ENCODE measurements at regions not wholly inside any gene's neighbourhood (a gene's known extent, or its start where the extent isn't known, plus 50 kb on each side); places are given as distances from the start of the nearest gene placed in this dataset.
"Not testable (repeated sequence)": the region's sequence is repeated elsewhere in the genome, so short reads cannot be mapped to it uniquely, and the experiment has no call there.

- DNase-seq (ENCODE audit: low read depth in 4 of 4, low spot score in 3 of 4), result no peak
Observed at GRCh38 chr1:68653882-68654281, 157.0 kb upstream of the DEPDC1 start.

- DNase-seq (ENCODE audit: low read depth in 4 of 4, low spot score in 3 of 4), result no peak
Observed at GRCh38 chr1:68673771-68674170, 176.9 kb upstream of the DEPDC1 start.

GRCh38 chr1:68675336-68675735 lies 178.5 kb upstream of the DEPDC1 start:
- no peak for DNase-seq (ENCODE audit: low read depth in 4 of 4, low spot score in 3 of 4)

- no peak for DNase-seq (ENCODE audit: low read depth in 4 of 4, low spot score in 3 of 4)
Observed at GRCh38 chr1:68677684-68678351, 180.9 kb upstream of the DEPDC1 start.

GRCh38 chr1:68696221-68696620 lies 199.3 kb upstream of the DEPDC1 start:
- no peak for DNase-seq (ENCODE audit: low read depth in 4 of 4, low spot score in 3 of 4)

GRCh38 chr1:68703921-68704354 lies 207.1 kb upstream of the DEPDC1 start:
- DNase-seq (ENCODE audit: low read depth in 4 of 4, low spot score in 3 of 4), result no peak

GRCh38 chr1:68704800-68705443 lies 208.0 kb upstream of the DEPDC1 start:
- DNase-seq (ENCODE audit: low read depth in 4 of 4, low spot score in 3 of 4), result no peak

- no peak for DNase-seq (ENCODE audit: low read depth in 4 of 4, low spot score in 3 of 4)
Observed at GRCh38 chr1:68705466-68705865, 208.6 kb upstream of the DEPDC1 start.

GRCh38 chr1:68706639-68707317 lies 209.9 kb upstream of the DEPDC1 start:
- DNase-seq (ENCODE audit: low read depth in 4 of 4, low spot score in 3 of 4), result no peak

GRCh38 chr1:68717330-68717729 lies 220.4 kb upstream of the DEPDC1 start:
- DNase-seq (ENCODE audit: low read depth in 4 of 4, low spot score in 3 of 4), result no peak

GRCh38 chr1:68720476-68720875 lies 223.6 kb upstream of the DEPDC1 start:
- no peak for DNase-seq (ENCODE audit: low read depth in 4 of 4, low spot score in 3 of 4)

- DNase-seq (ENCODE audit: low read depth in 4 of 4, low spot score in 3 of 4), result no peak
Observed at GRCh38 chr1:68723791-68724190, 226.9 kb upstream of the DEPDC1 start.

GRCh38 chr1:68725001-68725752 lies 228.3 kb upstream of the DEPDC1 start:
- DNase-seq (ENCODE audit: low read depth in 4 of 4, low spot score in 3 of 4), result peak in 1 of 4 donors; percentile 2

- not testable (repeated sequence) for DNase-seq (ENCODE audit: low read depth in 4 of 4, low spot score in 3 of 4)
Observed at GRCh38 chr1:68739486-68739885, 242.6 kb upstream of the DEPDC1 start.

GRCh38 chr1:68745011-68745410 lies 248.1 kb upstream of the DEPDC1 start:
- no peak for DNase-seq (ENCODE audit: low read depth in 4 of 4, low spot score in 3 of 4)

GRCh38 chr1:68745451-68745850 lies 248.6 kb upstream of the DEPDC1 start:
- no peak for DNase-seq (ENCODE audit: low read depth in 4 of 4, low spot score in 3 of 4)

- DNase-seq (ENCODE audit: low read depth in 4 of 4, low spot score in 3 of 4), result no peak
Observed at GRCh38 chr1:68746378-68746777, 249.5 kb upstream of the DEPDC1 start.

GRCh38 chr1:68751723-68752122 lies 254.8 kb upstream of the DEPDC1 start:
- no peak for DNase-seq (ENCODE audit: low read depth in 4 of 4, low spot score in 3 of 4)

GRCh38 chr1:68758666-68759209 lies 261.9 kb upstream of the DEPDC1 start:
- DNase-seq (ENCODE audit: low read depth in 4 of 4, low spot score in 3 of 4), result no peak

- DNase-seq (ENCODE audit: low read depth in 4 of 4, low spot score in 3 of 4), result no peak
Observed at GRCh38 chr1:68767941-68768340, 271.1 kb upstream of the DEPDC1 start.

- no peak for DNase-seq (ENCODE audit: low read depth in 4 of 4, low spot score in 3 of 4)
Observed at GRCh38 chr1:68770817-68771216, 273.9 kb upstream of the DEPDC1 start.

Data from right renal pelvis (tissue), 4 donors.